ENCODE measurements at regions not wholly inside any gene's neighbourhood (a gene's known extent, or its start where the extent isn't known, plus 50 kb on each side); places are given as distances from the start of the nearest gene placed in this dataset.
"Not testable (repeated sequence)": the region's sequence is repeated elsewhere in the genome, so short reads cannot be mapped to it uniquely, and the experiment has no call there.

DNA sequence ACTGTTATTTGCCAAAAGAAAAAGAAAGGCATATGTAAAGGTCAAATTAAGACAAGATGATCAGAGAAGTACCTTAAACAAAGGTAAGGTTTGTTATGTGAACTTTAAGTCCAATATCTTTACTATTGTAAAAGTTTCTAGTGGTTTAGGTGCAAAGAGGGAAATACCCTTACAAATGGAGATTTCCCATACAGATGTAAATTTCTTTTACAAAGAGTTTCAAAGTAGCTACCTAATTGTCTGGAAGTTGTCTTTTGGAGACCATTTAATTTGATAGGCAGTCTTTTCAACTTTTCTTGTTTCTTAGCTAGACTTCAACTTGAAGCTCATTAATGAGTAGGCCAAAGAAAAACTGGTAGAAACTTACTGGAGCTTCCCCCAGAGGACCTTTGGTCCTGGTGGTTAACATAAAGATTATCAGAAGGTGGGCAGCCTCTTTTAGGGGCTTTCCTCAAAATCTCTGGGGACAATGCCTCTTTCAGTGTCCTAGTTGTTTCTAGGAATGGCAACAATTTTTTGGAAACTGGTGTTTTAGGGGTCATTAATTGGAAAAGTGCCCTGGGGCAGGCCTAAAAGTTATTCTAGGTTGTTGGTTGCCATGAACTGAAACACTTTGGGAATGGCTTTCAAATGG lies 297.3 kb downstream of the GUCY2F start:
- no peak for DNase-seq (ENCODE audit: low read depth in 2 of 3, low spot score in 2 of 3)

DNA sequence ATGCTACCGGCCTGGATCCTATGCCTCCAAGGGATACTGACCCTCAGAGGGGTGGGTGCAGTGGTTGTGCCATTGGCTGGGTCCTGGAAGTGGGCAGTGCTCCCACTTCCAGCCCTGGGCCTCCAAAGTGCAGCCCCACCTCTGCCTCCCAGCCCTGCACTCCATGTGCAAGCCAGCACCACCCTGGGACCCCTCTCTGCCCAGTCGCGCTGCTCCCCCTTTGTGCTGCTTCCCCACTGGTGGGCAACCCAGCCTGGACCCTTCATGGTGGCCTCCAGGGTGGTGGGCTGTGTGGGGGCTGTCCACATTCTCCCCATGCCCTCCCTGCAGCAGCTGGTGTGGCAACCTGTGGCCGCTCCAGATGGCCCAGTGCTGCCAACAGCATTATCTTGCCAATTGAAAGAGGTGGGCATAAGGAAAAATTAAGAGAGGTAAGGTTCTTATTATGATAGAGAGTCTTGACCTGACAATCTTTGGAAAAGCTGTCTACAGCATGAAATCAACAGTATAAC lies 309.7 kb downstream of the GUCY2F start:
- no peak for DNase-seq (ENCODE audit: low read depth in 2 of 3, low spot score in 2 of 3)

DNA sequence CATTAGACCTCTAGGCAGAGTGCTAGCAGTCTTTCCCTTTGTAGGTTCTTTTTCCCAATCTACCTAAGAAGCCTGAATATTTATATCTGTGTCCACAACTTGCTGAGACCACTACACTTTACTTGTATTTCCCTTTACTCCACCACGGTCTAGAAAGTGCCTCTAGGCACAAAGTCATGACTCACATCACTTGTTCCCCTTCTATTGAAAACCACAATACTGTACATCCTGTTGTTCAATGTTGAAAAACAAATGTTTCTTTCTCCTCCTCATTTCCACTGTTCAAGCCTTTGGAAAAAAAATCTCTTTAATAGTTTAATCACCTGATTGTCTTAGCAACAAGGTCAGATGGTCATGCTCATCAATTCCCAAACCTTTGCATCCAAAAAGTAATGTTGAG lies 326.7 kb downstream of the GUCY2F start:
- no peak for DNase-seq (ENCODE audit: low read depth in 2 of 3, low spot score in 2 of 3)

DNA sequence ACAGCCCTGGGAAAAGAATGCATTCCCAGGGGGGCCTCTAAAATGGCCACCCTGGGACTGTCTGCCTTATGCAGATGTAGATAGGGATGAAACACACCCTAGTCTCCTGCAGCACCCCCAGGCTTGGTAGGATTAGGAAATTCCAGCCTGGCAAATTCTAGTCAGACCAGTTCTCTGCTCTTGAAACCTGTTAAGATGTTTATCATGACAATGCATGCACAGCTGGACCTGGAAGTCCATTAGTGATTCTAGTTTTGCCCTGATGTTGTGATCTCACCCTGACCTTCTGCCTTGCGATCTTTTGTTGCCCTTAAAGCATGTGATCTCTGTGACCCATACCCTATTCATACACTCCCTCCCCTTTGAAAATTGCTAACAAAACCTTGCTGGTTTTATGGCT lies 337.7 kb downstream of the GUCY2F start:
- not testable (repeated sequence) for DNase-seq (ENCODE audit: low read depth in 2 of 3, low spot score in 2 of 3)

DNA sequence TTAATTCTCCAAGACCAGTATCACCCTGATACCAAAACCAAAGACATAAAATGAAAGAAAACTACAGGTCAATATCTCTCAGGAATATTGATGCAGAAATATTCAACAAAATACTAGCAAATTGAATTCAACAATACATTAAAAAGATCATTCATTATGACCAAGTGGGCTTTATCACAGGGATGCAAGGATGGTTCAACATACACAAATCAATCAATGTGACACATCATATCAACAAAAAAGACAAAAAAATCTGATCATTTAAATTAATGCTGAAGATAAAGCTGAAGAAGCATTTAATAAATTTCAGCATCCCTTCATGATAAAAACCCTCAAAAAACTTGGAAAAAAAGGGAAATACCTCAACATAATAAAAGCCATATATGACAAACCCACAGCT lies 341.4 kb downstream of the GUCY2F start:
- DNase-seq (ENCODE audit: low read depth in 2 of 3, low spot score in 2 of 3) = no peak

DNA sequence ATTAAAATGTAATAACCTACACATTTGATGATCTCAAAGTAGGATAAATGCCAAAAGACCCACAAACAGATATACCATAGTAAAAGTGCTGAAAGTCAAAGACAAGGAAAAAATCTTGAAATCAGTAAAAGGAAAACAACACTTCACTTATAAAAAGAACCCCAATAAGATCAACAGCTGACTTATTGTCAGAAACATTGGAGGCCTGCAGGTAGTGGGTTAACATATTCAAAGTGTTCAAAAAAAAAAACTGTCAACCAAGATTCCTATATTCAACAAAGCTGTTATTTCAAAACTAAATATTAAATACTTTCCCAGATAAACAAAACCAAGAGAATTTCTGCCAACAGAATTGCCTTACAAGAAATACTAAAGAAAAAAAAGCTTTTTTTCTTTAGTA lies 347.1 kb downstream of the GUCY2F start:
- no peak for DNase-seq (ENCODE audit: low read depth in 2 of 3, low spot score in 2 of 3)

DNA sequence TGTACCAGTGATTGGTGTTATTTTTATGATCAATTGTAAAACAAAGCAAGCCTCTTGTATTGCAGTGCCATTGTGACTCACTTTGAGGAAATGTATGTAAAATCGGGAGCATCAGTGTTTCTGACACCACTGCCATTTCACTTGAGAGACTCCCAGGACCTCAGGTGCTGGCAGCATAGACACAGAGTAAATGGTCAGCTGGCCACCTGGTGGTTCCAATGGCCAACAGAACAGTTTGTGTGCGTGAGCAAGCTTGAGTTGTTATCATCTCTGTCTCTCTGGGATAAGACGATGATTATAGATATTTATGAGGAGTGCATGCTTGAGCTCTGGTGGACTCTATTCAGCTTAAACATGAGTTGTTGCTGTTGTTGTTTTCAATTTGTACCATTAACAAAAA lies 356.6 kb downstream of the GUCY2F start:
- DNase-seq (ENCODE audit: low read depth in 2 of 3, low spot score in 2 of 3) = no peak

DNA sequence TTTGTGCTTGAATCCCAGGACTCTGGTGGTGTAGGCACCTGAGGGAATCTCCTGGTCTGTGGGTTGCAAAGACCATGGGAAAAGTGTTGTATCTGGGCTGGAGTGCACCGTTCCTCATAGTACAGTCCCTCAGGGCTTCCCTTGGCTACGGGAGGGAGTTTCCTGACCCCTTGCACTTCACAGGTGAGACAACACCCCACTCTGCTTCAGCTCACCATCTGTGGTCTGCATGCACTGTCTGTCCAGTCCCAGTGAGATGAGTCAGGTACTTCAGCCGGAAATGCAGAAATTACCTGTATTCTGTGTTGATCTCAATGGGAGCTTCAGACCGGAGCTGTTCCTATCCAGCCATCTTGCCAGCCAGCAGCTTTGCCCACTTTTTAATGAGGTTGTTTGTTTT lies 353.0 kb upstream of the IRS4 start:
- no peak for DNase-seq (ENCODE audit: low read depth in 2 of 3, low spot score in 2 of 3)

DNA sequence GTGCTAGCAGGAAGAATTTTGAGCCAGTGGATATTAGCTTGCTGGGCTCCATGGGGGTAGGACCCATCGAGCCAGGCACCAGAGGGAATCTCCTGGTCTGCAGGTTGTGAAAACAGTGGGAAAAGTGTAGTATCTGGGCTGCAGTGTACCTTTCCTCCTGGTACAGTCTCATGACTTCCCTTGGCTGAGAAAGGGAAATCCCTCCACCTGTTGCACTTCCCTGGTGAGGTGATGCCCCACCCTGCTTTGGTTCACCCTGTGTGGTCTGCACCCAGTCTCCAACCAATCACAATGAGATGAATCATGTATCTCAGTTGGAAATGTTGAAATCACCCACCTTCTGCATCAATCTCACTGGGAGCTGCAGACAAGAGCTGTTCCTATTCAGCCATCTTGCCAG lies 341.4 kb upstream of the IRS4 start:
- no peak for DNase-seq (ENCODE audit: low read depth in 2 of 3, low spot score in 2 of 3)

DNA sequence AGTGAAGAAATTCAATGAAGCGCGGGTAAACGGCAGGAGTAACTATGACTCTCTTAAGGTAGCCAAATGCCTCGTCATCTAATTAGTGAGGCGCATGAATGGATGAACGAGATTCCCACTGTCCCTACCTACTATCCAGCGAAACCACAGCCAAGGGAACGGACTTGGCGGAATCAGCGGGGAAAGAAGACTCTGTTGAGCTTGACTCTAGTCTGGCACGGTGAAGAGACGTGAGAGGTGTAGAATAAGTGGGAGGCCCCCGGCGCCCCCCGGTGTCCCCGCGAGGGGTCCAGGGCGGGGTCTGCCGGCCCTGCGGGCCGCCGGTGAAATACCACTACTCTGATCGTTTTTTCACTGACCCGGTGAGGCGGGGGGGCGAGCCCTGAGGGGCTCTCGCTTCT lies 317.8 kb upstream of the IRS4 start:
- peak in 2 of 3 donors; percentile 0 to 11 for DNase-seq (ENCODE audit: low read depth in 2 of 3, low spot score in 2 of 3)

DNA sequence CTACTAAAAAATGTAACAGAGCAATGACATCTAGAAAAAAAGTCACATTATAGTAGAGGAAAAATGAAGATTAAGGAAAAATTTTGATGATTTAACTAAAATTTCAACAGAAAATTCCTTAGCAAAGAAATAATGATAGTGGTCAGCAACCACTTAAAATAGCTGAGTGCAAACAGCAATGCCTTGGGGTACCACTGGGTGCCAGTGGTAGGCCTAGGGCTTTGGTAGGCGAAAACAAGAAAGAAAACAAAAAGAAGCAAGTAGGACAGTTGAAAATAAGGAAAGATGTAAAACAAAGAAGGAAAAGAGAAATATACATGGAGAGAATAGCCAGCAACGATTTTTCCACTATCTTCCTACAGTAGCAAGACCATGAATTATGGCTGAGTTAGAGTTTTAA lies 313.5 kb upstream of the IRS4 start:
- no peak for DNase-seq (ENCODE audit: low read depth in 2 of 3, low spot score in 2 of 3)

DNA sequence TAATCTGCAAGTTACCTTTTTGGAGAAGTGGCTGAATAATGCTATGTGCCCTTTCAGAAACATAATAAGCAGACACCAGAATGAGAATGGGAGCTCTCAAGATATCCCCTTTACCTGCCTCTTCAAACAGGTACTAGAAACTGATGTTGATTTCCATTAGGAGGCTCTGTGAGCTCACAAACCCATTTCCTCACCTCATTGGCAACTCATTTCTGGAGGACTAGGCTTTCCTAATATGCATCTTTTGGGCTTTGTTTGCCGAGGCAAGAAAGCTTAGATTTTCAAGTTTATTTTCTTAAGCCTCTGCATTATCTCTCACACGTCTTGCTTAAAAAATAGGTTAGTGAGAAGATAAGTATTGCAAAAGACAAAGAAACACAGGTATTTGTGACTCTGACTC lies 313.1 kb upstream of the IRS4 start:
- no peak for DNase-seq (ENCODE audit: low read depth in 2 of 3, low spot score in 2 of 3)

DNA sequence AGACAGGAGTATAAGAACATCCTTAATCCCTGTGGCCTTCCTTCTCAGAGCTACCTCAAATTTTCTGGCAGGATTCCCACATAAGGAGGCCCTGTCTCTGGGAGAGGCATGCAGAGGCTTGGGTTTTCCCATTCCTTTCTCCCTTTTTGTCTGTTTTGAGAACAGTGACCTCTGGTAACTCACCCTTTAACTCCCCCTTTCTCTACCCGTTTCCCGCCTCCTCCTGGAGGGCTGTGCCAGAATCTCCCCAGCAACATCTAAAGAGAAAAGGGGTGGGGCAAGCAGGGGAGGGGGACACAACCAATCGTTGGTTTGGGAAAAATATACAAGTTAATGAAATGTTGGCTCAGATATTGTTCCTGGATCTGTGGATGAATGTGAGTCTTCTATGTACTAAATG lies 303.7 kb upstream of the IRS4 start:
- DNase-seq (ENCODE audit: low read depth in 2 of 3, low spot score in 2 of 3) = no peak

DNA sequence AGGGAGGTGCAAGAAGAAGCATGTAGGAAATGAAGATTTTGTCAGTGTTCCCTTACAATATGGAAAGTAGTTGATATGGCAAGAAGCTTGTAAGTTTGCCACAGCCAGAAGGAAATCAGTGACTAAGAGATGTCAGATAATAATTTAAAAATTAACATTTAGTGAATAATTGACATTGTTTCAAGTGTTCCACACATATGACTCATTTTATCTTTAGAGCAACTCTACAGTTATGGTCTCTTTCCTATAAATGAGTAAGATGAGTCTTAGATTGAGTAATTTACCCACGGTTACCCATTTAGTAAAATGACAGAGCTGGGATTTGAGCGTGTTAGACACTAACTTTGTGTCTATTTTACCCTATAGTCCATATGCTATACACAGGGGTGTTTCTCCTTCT lies 300.3 kb upstream of the IRS4 start:
- no peak for DNase-seq (ENCODE audit: low read depth in 2 of 3, low spot score in 2 of 3)

DNA sequence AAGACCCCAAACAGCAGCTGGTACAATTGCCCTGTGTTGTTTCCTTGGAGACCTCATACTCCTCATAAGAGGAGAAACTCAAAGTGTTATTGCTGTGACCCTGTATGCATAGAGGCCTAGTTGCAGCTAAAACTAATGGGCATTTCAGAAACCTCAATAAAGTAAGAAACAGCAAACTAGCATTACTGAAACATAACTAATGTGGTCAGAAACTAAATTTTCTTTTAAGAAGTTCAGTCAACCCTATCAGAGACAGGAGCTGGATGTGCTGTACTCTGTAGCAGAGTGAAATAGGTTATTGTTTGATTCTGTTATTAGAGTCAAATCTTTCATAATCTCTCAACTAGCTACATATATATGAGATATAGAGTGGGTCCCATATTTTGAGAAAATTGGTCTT lies 257.5 kb upstream of the IRS4 start:
- DNase-seq (ENCODE audit: low read depth in 2 of 3, low spot score in 2 of 3) = no peak

DNA sequence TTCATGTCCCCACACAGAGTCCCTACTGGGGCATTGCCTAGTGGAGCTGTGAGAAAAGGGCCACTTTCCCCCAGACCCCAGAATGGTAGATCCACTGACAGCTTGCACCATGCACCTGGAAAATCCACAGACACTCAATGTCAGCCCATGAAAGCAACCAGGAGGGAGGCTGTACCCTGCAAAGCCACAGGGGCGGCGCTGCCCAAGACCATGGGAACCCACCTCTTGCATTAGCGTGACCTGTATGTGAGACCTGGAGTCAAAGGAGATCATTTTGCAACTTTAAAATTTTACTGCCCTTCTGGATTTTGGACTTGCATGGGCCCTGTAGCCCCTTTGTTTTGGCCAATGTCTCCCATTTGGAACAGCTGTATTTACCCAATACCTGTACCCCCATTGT lies 236.5 kb upstream of the IRS4 start:
- DNase-seq (ENCODE audit: low read depth in 2 of 3, low spot score in 2 of 3) = not testable (repeated sequence)

DNA sequence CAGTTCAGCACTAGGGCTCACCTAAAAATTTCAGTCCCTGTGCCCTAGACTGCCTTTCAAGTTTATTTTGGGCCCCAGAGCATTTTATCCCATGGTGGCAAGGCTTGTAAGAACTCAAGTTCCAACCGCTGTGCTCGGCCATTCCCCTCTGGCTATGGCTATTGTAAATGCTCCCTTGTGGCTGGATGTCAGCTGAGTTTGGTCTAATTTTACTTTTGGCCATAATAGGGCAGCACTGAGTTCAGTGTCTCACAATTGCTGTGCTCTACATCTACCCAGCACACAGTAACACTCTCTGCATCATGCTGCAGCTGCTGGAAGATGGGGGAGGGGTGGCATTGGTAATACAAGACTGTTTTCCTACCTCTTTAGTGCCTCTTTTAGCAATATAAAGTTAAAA lies 210.8 kb upstream of the IRS4 start:
- no peak for DNase-seq (ENCODE audit: low read depth in 2 of 3, low spot score in 2 of 3)

DNA sequence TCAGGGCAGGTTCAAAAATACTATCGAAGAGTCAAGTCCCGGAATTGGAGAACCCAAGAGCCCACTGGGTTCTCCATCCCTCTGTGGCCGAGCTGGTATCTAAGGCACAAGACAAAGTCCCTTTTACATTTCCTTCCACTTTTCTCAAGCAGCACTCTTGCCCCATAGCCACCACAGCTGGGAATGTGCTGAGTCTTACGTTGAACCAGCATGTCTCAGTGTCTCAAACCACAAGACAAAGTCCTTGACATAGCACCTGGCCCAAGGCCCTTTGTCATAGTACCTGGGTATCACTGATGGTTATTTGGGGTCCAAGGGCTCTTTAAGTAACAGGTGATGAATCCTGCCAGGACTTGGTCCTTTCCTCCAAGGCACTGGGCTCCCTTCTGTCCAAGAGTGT lies 210.2 kb upstream of the IRS4 start:
- DNase-seq (ENCODE audit: low read depth in 2 of 3, low spot score in 2 of 3) = no peak

DNA sequence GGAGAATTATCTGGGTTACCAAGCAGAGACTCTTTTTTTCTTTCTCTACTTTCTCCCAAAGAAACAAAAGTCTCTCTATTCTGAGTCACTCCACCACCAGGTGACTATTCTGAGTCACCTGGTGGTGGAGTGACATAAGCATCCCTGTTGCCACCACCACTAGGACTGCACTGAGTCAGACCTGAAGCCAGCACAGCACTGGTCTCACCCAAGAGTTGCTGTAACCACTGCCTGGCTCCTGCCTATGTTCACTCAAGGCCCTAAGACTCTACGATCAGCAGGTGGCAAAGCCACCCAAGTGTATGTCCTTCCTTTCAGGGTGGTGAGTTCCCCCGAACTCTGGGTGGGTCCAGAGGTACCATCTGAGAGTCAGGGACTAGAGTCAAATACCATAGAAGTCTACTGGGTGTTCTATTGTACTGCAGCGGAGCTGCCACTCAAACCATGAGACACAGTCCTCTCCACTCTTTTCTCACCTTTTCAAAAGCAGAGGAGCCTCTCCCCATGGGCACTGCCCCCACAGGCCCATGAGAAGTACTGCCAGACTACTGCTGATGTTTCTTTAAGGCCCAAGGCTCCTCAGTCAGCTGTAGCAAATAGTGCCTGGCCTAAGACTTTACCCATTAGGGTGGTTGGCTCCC lies 209.6 kb upstream of the IRS4 start:
- DNase-seq (ENCODE audit: low read depth in 2 of 3, low spot score in 2 of 3) = no peak

DNA sequence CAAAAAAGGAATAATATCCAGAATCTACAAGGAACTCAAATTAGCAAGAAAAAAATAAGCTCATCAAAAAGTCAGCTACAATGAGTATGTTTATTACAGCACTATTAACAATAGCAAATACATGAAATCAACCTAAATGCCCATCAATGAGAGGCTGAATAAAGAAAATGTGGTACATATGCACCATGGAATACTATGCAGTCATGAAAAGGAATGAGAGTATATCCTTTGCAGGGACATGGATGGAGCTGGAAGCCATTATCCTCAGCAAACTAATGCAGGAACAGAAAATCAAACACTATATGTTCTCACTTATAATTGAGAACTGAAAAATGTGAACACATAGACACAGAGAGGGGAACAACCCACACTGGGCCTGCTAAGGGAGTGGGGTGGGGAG lies 178.4 kb upstream of the IRS4 start:
- no peak for DNase-seq (ENCODE audit: low read depth in 2 of 3, low spot score in 2 of 3)

DNA sequence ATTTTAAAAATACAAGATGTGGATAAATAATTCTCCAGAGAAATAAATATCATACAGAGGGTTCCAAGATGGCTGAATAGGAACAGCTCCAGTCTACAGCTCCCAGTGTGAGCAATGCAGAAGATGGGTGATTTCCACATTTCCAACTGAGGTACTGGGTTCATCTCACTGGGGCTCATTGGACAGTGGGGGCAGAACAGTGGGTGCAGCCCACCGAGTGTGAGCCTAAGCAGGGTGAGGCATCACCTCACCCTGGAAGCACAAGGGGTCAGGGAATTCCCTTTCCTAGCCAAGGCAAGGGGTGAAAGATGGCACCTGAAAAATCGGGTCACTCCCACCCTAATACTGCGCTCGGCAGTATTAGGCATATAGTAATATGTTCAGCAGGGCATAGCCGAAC lies 167.5 kb upstream of the IRS4 start:
- not testable (repeated sequence) for DNase-seq (ENCODE audit: low read depth in 2 of 3, low spot score in 2 of 3)

DNA sequence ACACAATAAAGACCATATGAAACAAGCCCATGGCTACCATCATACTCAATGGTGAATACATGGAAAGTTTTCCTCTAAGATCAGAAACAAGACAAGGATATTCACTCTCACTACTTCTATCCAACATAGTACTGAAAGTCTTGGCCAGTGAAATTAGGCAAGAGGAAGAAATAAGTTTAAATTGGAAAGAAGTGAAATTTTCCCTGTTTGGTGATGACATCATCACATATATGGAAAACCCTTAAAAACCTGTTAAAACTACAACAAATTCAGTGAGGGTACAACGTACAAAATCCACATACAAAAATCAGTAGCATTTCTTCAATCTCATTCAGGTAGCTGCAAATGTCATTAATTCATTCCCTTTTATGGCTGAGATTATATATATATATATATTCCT lies 164.0 kb upstream of the IRS4 start:
- no peak for DNase-seq (ENCODE audit: low read depth in 2 of 3, low spot score in 2 of 3)

DNA sequence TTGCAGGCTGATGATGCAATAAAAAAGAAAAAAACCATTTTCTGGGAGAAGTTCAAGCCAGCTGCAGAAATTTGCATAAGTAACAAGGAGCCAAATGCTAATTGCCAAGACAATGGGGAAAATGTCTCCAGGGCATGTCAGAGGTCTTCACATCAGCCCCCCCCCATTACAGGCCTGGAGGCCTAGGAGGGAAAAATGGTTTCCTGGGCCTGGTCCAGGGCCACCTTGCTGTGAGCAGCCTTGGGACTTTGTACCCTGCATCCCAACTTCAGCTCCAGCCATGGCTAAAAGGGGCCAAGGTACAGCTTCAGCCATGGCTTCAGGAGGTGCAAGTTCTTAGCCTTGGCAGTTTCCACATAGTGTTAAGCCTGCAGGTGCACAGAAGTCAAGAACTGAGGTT lies 160.0 kb upstream of the IRS4 start:
- DNase-seq (ENCODE audit: low read depth in 2 of 3, low spot score in 2 of 3) = not testable (repeated sequence)
